A673 (cell line): ENCODE measurements at regions not wholly inside any gene's neighbourhood (a gene's known extent, or its start where the extent isn't known, plus 50 kb on each side); places are given as distances from the start of the nearest gene placed in this dataset.

Experiments
- BruUV-seq: library from RNA; stranded (reverse); fragments of 400-500 nt; replicated peaks from 2 replicates; lab custom pipeline; 2021; lab: Mats Ljungman, UMichigan
- CTCF ChIA-PET: fragments of 300-600 bp; sonication (Branson Sonifier 250); formaldehyde crosslinking; loops from one replicate; lab custom pipeline; 2022; ENCODE audit warnings: antibody characterized with exemption; lab: Charles Lee
- POLR2A ChIA-PET: fragments of 300-600 bp; sonication (Branson Sonifier 250); formaldehyde crosslinking; loops from one replicate; lab custom pipeline; 2022; ENCODE audit warnings: antibody characterized with exemption; ENCODE audit not compliant: low non-redundant PET; lab: Charles Lee
- DNase-seq: peaks from one replicate; pipeline ENCODE4 v3.0.0-alpha.2; 2015; ENCODE audit warnings: low spot score
- H3K27ac ChIP-seq: fragments of 200-600 bp; sonication (generic); 2 replicates; pipeline ENCODE4 v1.5.1; 2016; ENCODE audit warnings: mixed run types, low read depth, mild to moderate bottlenecking, mixed read lengths, antibody characterized with exemption, low read length; ENCODE audit not compliant: poor library complexity, severe bottlenecking
- H3K27me3 ChIP-seq: fragments of 200-600 bp; sonication (generic); replicated peaks from 2 replicates; pipeline ENCODE4 v1.6.1; 2017; ENCODE audit warnings: mixed run types, low read depth, mild to moderate bottlenecking, mixed read lengths, antibody characterized with exemption, low read length; ENCODE audit not compliant: insufficient read depth, poor library complexity
- H3K36me3 ChIP-seq: fragments of 200-600 bp; sonication (generic); 2 replicates; pipeline ENCODE4 v1.6.1; 2016; ENCODE audit warnings: mixed run types, mild to moderate bottlenecking, mixed read lengths, antibody characterized with exemption, low read length; ENCODE audit not compliant: insufficient read depth, poor library complexity, severe bottlenecking
- H3K4me1 ChIP-seq: fragments of 200-600 bp; sonication (generic); 2 replicates; pipeline ENCODE4 v1.6.1; 2017; ENCODE audit warnings: mixed run types, mild to moderate bottlenecking, mixed read lengths, antibody characterized with exemption, low read length; ENCODE audit not compliant: insufficient read depth, poor library complexity, severe bottlenecking
- H3K4me3 ChIP-seq: fragments of 200-600 bp; sonication (generic); 2 replicates; pipeline ENCODE4 v1.5.1; 2016; ENCODE audit warnings: low read depth, mixed run types, mild to moderate bottlenecking, mixed read lengths, low read length; ENCODE audit not compliant: poor library complexity, severe bottlenecking
- H3K9me3 ChIP-seq: fragments of 200-600 bp; sonication (generic); 2 replicates; pipeline ENCODE4 v1.6.1; 2016; ENCODE audit warnings: mixed run types, low read depth, mild to moderate bottlenecking, mixed read lengths, antibody characterized with exemption, low read length; ENCODE audit not compliant: poor library complexity, severe bottlenecking
- CTCF ChIP-seq: fragments of 300-800, 200-600 bp; sonication (generic); conservative IDR thresholded peaks from 2 replicates; pipeline ENCODE4 v1.5.1; 2017; ENCODE audit warnings: low read depth, mild to moderate bottlenecking, antibody characterized with exemption, low read length, moderate library complexity, mixed read lengths
- EZH2 ChIP-seq: fragments of 200-600 bp; sonication (generic); IDR thresholded peaks from 2 replicates; pipeline ENCODE4 v1.6.1; 2017; ENCODE audit warnings: borderline replicate concordance, low read depth, mild to moderate bottlenecking, mixed read lengths, antibody characterized with exemption, low read length; ENCODE audit not compliant: poor library complexity, severe bottlenecking
- intact Hi-C: fragments of 100-400 bp; cut with micrococcal nuclease; formaldehyde crosslinking; loops from one replicate; pipeline ENCODE4 v1.10.0; 2022; ENCODE audit not compliant: unreplicated experiment

DNA sequence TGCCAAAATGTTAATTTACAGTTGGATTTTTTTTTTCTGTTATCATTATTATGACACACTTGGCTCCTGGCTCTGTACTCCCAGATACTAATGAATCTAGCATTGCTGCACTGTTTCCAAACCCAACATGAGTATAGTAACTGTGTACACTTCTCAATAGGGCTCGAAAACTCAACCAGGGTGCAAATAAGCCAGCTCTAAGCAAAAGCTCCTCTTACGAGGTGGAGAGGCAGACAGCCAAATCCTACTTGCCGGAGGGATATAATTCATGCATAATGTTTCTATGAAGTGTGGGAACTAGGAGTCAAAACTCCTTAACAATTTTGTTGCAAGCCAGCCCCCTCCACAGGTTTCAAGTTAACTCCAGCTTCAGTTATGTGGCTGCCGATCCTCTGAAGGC, 510.4 kb upstream of the ZP4 start:
- BruUV-seq: no TSS peak
- DNase-seq: no peak
- CTCF ChIA-PET: no interaction called here
- TF ChIP-seq EZH2 (no peak), CTCF (no peak)
- H3K27ac ChIP-seq: no peak overlapping the region
- no peaks in the 10 kb centered on the region for H3K4me1 ChIP-seq
- intact Hi-C loops: no loop called here
- POLR2A ChIA-PET: no interaction called here
- H3K27me3 ChIP-seq: no peaks in the 10 kb centered on the region
- no peaks in the 10 kb centered on the region for H3K36me3 ChIP-seq
- no peak overlapping the region for H3K4me3 ChIP-seq
- H3K9me3 ChIP-seq: no peaks in the 10 kb centered on the region

DNA sequence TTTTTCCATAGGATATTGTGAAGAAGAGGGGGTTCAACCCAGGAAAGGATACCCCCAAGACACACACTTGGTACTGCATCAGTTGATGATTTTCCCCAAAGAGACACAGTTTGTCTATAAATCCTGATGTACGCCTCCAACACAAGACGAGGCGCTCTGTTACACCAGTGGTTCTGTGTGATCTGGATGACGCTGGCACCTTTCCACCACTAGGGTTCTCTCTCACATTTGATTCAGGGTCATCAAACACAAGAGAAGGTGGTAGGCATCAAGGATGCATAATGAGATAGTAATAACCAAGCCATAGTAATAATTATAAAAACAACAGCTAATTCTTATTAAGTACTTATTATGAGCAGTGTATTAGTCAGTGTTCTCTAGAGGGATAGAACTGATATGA, 508.8 kb upstream of the ZP4 start:
- Histone ChIP-seq H3K4me1 (no peaks in the 10 kb centered on the region), H3K36me3 (no peaks in the 10 kb centered on the region), H3K9me3 (no peaks in the 10 kb centered on the region), H3K4me3 (no peak overlapping the region), H3K27me3 (no peaks in the 10 kb centered on the region), H3K27ac (no peak overlapping the region)
- BruUV-seq: no TSS peak
- TF ChIP-seq CTCF (no peak), EZH2 (no peak)
- DNase-seq: no peak
- intact Hi-C loops: no loop called here
- ChIA-PET CTCF (no interaction called here), POLR2A (no interaction called here)

DNA sequence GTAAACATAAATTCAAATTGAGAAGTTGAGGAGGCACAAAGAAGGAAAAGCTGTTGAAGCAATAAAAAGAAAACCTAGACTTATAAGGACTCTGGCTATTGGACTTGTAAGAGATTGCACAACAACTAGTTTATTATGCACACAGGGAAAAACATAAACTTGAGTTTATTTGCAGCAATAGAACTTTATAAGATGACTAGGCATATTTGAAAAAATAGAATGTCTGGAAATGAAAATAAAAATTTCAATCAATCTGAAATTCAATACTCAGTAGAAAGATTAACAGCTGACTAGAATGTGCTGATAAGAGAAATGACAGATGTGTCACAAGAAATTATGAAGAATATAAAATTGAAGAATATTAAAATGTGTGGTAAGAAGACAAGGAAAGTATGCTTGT, 505.4 kb upstream of the ZP4 start:
- no peaks in the 10 kb centered on the region for H3K27me3 ChIP-seq
- POLR2A ChIA-PET: no interaction called here
- intact Hi-C loops: no loop called here
- H3K4me3 ChIP-seq: no peak overlapping the region
- no peaks in the 10 kb centered on the region for H3K4me1 ChIP-seq
- no peak for TF ChIP-seq CTCF
- TF ChIP-seq EZH2: no peak
- BruUV-seq: no TSS peak
- CTCF ChIA-PET: no interaction called here
- DNase-seq: no peak
- H3K27ac ChIP-seq: no peak overlapping the region
- H3K36me3 ChIP-seq: no peaks in the 10 kb centered on the region
- no peaks in the 10 kb centered on the region for H3K9me3 ChIP-seq
